ENCODE measurements at regions not wholly inside any gene's neighbourhood (a gene's known extent, or its start where the extent isn't known, plus 50 kb on each side); places are given as distances from the start of the nearest gene placed in this dataset.

DNA sequence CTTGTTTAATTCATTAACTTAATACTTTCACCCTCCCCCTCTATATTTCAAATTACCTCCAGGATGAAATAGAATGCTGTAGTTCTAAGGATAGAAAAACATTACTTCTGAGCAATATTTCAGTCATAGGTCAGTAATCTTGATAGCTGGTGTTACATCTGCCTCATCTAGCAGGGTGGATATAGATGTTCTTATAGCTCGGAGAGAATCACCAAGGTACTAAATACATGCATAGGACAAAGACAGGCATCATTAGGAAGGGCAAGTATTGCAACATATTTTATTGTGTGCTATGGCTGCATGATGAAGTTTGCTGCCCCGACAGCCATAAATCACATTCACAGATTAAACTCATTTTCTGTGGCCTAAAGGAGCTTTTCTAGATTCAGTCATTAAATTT is 601.0 kb downstream of the FGF9 start:
- no peak overlapping the region for H3K18ac ChIP-seq (ENCODE audit: insufficient read length, low read depth, low read length)
- no peak overlapping the region for H4K8ac ChIP-seq (replicated peaks; ENCODE audit: insufficient read length, low read depth, low read length)
- H3K14ac ChIP-seq (ENCODE audit: insufficient read depth, low read length): no peak overlapping the region
- H2BK20ac ChIP-seq (ENCODE audit: low read depth, low read length, poor library complexity, severe bottlenecking): no peak overlapping the region
- no peak overlapping the region for H3T11ph ChIP-seq (ENCODE audit: low read length)
- no peaks in the 10 kb centered on the region for H4K20me1 ChIP-seq (ENCODE audit: control insufficient read depth, insufficient read depth, insufficient read length)
- H2BK15ac ChIP-seq (ENCODE audit: low read depth, low read length): no peak overlapping the region
- no peaks in the 10 kb centered on the region for H3K23me2 ChIP-seq (ENCODE audit: insufficient read length, low read depth, low read length, poor library complexity, severe bottlenecking)
- H2AK5ac ChIP-seq (ENCODE audit: insufficient read length, low read length): no peak overlapping the region
- Mint-ChIP-seq H3K36me3 (ENCODE audit: insufficient read depth in 1 of 3, low read depth in 3 of 3) (peaks cover 0 to 2% (median 0%) of the 10 kb centered on the region in 3 experiments; a peak in 2 of 7 replicates), H3K4me1 (peaks cover 0 to 3% of the 10 kb centered on the region in 2 experiments; a peak in 1 of 4 replicates), H3K27me3 (ENCODE audit: low read depth) (no peaks in the 10 kb centered on the region; the same call in 1 of the 2 replicates), H3K4me3 (no peak overlapping the region), H3K9me3 (peaks cover 0 to 3% of the 10 kb centered on the region in 2 experiments; a peak in 2 of 5 replicates), H3K27ac (no peak overlapping the region; a peak in 1 of 7 replicates)
- H4K5ac ChIP-seq (ENCODE audit: insufficient read length, low read depth, low read length): no peak overlapping the region
- H3K27ac ChIP-seq (ENCODE audit: insufficient read length, low read depth, low read length): no peak overlapping the region
- H3K9me3 ChIP-seq (ENCODE audit: control insufficient read depth, low read depth, low read length): no peaks in the 10 kb centered on the region
- H2BK12ac ChIP-seq (ENCODE audit: insufficient read length, low read depth, low read length): no peak overlapping the region
- H3K23ac ChIP-seq (ENCODE audit: insufficient read length, low read depth, low read length): no peak overlapping the region
- no peak overlapping the region for H2BK120ac ChIP-seq (ENCODE audit: low read depth, low read length, poor library complexity, severe bottlenecking)
- H2AFZ ChIP-seq (ENCODE audit: low read length): no peak overlapping the region
- H3K9ac ChIP-seq (ENCODE audit: extremely low read depth, insufficient read length, low read length): no peak overlapping the region
- H3K79me2 ChIP-seq (ENCODE audit: insufficient read depth, low read length): no peaks in the 10 kb centered on the region
- no CpG with 5 or more reads among the region's 2 CpGs for WGBS (ENCODE audit: extremely low coverage, insufficient read length, low lambda C conversion rate)
- H3K56ac ChIP-seq (ENCODE audit: insufficient read length, low read depth, low read length): no peak overlapping the region
- H3K27me3 ChIP-seq (ENCODE audit: insufficient read depth, low read length): no peaks in the 10 kb centered on the region
- DNase-seq: no peak
- no peak overlapping the region for H4K91ac ChIP-seq (ENCODE audit: insufficient read length, low read depth, low read length)
- TF ChIP-seq, protein P1, sequence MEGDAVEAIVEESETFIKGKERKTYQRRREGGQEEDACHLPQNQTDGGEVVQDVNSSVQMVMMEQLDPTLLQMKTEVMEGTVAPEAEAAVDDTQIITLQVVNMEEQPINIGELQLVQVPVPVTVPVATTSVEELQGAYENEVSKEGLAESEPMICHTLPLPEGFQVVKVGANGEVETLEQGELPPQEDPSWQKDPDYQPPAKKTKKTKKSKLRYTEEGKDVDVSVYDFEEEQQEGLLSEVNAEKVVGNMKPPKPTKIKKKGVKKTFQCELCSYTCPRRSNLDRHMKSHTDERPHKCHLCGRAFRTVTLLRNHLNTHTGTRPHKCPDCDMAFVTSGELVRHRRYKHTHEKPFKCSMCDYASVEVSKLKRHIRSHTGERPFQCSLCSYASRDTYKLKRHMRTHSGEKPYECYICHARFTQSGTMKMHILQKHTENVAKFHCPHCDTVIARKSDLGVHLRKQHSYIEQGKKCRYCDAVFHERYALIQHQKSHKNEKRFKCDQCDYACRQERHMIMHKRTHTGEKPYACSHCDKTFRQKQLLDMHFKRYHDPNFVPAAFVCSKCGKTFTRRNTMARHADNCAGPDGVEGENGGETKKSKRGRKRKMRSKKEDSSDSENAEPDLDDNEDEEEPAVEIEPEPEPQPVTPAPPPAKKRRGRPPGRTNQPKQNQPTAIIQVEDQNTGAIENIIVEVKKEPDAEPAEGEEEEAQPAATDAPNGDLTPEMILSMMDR (conservative IDR thresholded peaks at IDR 0.05): no peak
- H3K4ac ChIP-seq (ENCODE audit: low read depth, low read length): no peak overlapping the region
- no peaks in the 10 kb centered on the region for H3K79me1 ChIP-seq (ENCODE audit: insufficient read depth, low read depth, low read length, poor library complexity, severe bottlenecking)
- H2BK5ac ChIP-seq (ENCODE audit: insufficient read length, low read length): no peak overlapping the region
- H3K4me2 ChIP-seq (ENCODE audit: insufficient read depth, insufficient read length, low read length): no peak overlapping the region
- no peaks in the 10 kb centered on the region for H3K4me1 ChIP-seq (ENCODE audit: insufficient read depth, low read length)
